Tibial nerve (tissue), 4 donors: ENCODE measurements at regions not wholly inside any gene's neighbourhood (a gene's known extent, or its start where the extent isn't known, plus 50 kb on each side); places are given as distances from the start of the nearest gene placed in this dataset.
A peak's percentile ranks its signal among the peaks of the same experiment; 100 is the strongest.

ENCODE experiments used
- DNase-seq, 2 donors: peaks; one replicate each; pipeline ENCODE4 v3.0.0-alpha.2; 2019; ENCODE audit warnings: low spot score in 2 of 2
- H3K27ac ChIP-seq, 4 donors: fragments of 200-600 bp; sonication (generic) in 3 of 4; one replicate each; pipeline ENCODE4 v1.5.1; 2017 to 2019; ENCODE audit warnings: mild to moderate bottlenecking in 1 of 4
- H3K27me3 ChIP-seq, 2 donors: fragments of 200-600 bp; sonication (generic) in 1 of 2; one replicate each; pipeline versions ENCODE4 v1.5.1 to v1.6.0; 2017 to 2019
- H3K36me3 ChIP-seq, 3 donors: fragments of 200-600 bp; sonication (generic); one replicate each; pipeline ENCODE4 v1.5.1; 2018 to 2019
- H3K4me1 ChIP-seq, 4 donors: fragments of 200-600 bp; sonication (generic) in 3 of 4; one replicate each; pipeline ENCODE4 v1.5.1; 2017 to 2019
- H3K4me3 ChIP-seq, 4 donors: fragments of 200-600 bp; sonication (generic) in 3 of 4; one replicate each; pipeline ENCODE4 v1.5.1; 2017 to 2019; ENCODE audit warnings: mild to moderate bottlenecking in 1 of 4, moderate library complexity in 1 of 4
- H3K9me3 ChIP-seq, 4 donors: fragments of 200-600 bp; sonication (generic) in 3 of 4; one replicate each; pipeline ENCODE4 v1.5.1; 2017 to 2019
- EP300 ChIP-seq, 2 donors: sonication (generic); formaldehyde crosslinking; IDR thresholded peaks; one replicate each; pipeline ENCODE4 v1.6.1; 2017; ENCODE audit warnings: antibody characterized with exemption in 2 of 2, mild to moderate bottlenecking in 1 of 2
- POLR2A ChIP-seq, 2 donors: fragments of 450-650 bp; IDR thresholded peaks; one replicate each; pipeline ENCODE4 v1.6.1; 2017; ENCODE audit warnings: antibody characterized with exemption in 2 of 2, mild to moderate bottlenecking in 2 of 2, moderate library complexity in 2 of 2
- whole genome bisulfite sequencing, 2 donors: methylation state at CpG; one replicate each; pipeline ENCODE4 v1.1.5; 2018; 5-methylcytosine and 5-hydroxymethylcytosine counted together
- TF ChIP-seq, protein P1 (sequence below), 5 experiments: fragments of 200-600 bp in 3 of 5; fragments of 450-650 bp in 2 of 5; sonication (generic) in 3 of 5; IDR thresholded peaks; one replicate each; pipeline ENCODE4 v1.5.1; 2016 to 2019; ENCODE audit warnings: antibody characterized with exemption in 5 of 5, mild to moderate bottlenecking in 3 of 5, moderate library complexity in 2 of 5

DNA sequence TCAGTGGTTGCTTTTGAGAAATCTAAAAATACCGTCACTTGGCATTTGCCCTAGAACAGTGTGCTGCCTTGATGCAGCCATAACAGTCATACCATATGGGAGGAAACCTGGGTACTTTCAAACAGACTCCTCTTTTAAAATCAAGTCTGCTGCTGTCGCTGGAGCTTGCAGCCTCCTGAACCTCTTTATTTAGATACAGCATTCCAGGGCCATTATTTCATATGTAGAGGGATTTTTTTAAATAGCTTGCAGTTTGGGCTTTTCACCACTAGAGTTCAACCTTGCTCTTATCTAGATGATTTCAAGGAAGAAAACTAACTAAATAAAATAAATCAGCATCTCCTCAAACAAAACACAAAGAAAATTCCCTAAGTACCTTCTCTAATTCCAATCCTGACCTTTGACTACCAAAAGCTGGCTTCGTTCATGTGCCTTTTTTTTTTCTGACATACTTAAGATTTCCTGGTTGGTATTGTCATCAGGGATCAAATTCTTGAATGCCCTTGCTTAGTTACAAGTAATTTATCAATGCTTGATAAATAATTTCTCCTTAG lies 111.6 kb downstream of the KBTBD8 start:
- TF ChIP-seq, protein P1, sequence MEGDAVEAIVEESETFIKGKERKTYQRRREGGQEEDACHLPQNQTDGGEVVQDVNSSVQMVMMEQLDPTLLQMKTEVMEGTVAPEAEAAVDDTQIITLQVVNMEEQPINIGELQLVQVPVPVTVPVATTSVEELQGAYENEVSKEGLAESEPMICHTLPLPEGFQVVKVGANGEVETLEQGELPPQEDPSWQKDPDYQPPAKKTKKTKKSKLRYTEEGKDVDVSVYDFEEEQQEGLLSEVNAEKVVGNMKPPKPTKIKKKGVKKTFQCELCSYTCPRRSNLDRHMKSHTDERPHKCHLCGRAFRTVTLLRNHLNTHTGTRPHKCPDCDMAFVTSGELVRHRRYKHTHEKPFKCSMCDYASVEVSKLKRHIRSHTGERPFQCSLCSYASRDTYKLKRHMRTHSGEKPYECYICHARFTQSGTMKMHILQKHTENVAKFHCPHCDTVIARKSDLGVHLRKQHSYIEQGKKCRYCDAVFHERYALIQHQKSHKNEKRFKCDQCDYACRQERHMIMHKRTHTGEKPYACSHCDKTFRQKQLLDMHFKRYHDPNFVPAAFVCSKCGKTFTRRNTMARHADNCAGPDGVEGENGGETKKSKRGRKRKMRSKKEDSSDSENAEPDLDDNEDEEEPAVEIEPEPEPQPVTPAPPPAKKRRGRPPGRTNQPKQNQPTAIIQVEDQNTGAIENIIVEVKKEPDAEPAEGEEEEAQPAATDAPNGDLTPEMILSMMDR (IDR thresholded peaks at IDR 0.05): peak; percentile 10 to 46 (median 32)
- TF ChIP-seq POLR2A (IDR thresholded peaks at IDR 0.05): no peak
- no peaks in the 10 kb centered on the region for H3K36me3 ChIP-seq
- H3K4me3 ChIP-seq: no peak overlapping the region
- H3K27me3 ChIP-seq: no peaks in the 10 kb centered on the region
- H3K4me1 ChIP-seq: no peaks in the 10 kb centered on the region
- no peak for DNase-seq
- H3K9me3 ChIP-seq: no peaks in the 10 kb centered on the region
- WGBS, 2 donors: 17 to 19% methylated on average over 3 of the region's 3 CpGs
- H3K27ac ChIP-seq: no peak overlapping the region

DNA sequence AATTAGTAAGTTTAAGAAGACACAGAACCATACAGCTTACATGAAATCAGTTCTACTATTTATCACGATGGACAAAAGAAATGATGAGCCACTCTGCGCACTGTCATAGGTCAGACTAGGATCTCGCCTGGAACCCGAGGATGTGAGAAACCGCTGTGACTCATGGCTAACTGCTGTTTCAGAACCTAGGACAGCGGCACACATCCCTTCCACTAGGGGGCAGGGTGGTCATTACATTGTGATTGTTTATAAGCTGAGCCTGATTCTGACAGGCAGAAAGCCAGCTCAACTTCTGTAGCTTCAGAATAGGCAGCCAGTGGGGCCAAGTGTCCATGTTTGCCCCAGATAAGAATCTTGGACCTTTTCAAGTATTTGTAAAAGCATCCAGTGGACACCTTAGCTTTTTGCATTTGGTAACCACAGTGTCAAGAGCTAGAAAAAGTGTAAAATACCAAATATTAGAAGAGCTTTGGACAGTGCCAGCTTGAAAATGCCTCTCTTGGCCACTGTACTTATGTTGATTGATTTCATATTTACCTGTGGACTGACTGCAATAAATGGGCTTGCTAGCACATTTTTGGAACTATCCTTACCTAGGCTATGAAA lies 115.8 kb downstream of the KBTBD8 start:
- peak; percentile 51 to 84 for DNase-seq
- Histone ChIP-seq H3K4me3 (no peak overlapping the region), H3K27ac (no peak overlapping the region), H3K4me1 (no peaks in the 10 kb centered on the region), H3K9me3 (no peaks in the 10 kb centered on the region), H3K36me3 (no peaks in the 10 kb centered on the region), H3K27me3 (no peaks in the 10 kb centered on the region)
- 8 to 9% methylated on average over 6 of the region's 6 CpGs for WGBS, 2 donors
- no peak for TF ChIP-seq EP300 (IDR thresholded peaks at IDR 0.05)
- TF ChIP-seq, protein P1 (IDR thresholded peaks at IDR 0.05): peak; percentile 60 to 79 (median 73)

DNA sequence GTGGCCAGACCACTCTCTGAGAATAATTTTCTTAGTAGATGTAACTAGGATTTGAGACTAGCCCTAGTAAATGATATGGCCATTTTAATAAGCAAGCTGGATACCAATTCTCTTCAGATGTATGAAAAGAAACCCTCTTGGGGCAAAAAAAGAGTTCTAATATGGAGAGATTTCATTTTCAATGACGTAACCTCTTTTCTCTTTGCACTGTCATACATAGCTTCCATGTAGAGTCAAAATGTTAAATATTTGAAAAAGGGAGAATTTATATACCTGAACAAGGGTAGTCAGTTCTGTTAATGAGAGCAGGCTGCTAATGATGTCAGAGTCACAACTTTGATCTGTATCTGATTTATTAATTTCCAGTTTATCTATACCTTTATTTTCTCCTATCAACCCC lies 120.0 kb downstream of the KBTBD8 start:
- 87 to 88% methylated on average over 1 of the region's 1 CpG for WGBS, 2 donors
- no peaks in the 10 kb centered on the region for H3K27me3 ChIP-seq
- H3K4me1 ChIP-seq: no peaks in the 10 kb centered on the region
- H3K9me3 ChIP-seq: no peaks in the 10 kb centered on the region
- no peaks in the 10 kb centered on the region for H3K36me3 ChIP-seq
- H3K27ac ChIP-seq: no peak overlapping the region
- H3K4me3 ChIP-seq: no peak overlapping the region
- DNase-seq: no peak
- TF ChIP-seq, protein P1 (IDR thresholded peaks at IDR 0.05): no peak
- TF ChIP-seq POLR2A (IDR thresholded peaks at IDR 0.05) (no peak), EP300 (IDR thresholded peaks at IDR 0.05) (no peak)

DNA sequence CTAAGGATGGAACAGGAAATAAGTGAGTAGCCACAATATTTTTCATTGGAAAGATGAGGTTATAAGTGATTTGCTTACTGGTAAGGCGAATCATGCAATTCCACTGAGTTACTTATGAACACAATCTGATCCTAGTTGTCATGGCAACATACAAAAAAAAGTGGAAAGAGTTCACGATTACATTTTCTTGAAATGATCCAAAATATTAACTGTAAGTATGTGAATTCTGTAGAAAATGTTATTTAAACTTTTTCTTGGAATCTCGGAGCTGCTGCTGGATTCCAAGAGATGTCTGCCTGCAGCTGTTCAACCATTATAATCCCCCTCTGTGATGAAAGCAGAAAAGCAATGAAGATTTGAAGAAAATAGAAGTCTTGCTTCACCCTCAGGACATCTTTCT lies 120.5 kb downstream of the KBTBD8 start:
- H3K36me3 ChIP-seq: no peaks in the 10 kb centered on the region
- H3K4me3 ChIP-seq: no peak overlapping the region
- H3K27me3 ChIP-seq: no peaks in the 10 kb centered on the region
- DNase-seq: no peak
- 48% methylated on average over 3 of the region's 3 CpGs for WGBS, 2 donors
- TF ChIP-seq POLR2A (IDR thresholded peaks at IDR 0.05): no peak
- no peak for TF ChIP-seq EP300 (IDR thresholded peaks at IDR 0.05)
- TF ChIP-seq, protein P1 (IDR thresholded peaks at IDR 0.05): no peak
- H3K4me1 ChIP-seq: no peaks in the 10 kb centered on the region
- H3K27ac ChIP-seq: no peak overlapping the region
- peaks cover 0 to under 1% (median 0%) of the 10 kb centered on the region in 4 donors for H3K9me3 ChIP-seq

DNA sequence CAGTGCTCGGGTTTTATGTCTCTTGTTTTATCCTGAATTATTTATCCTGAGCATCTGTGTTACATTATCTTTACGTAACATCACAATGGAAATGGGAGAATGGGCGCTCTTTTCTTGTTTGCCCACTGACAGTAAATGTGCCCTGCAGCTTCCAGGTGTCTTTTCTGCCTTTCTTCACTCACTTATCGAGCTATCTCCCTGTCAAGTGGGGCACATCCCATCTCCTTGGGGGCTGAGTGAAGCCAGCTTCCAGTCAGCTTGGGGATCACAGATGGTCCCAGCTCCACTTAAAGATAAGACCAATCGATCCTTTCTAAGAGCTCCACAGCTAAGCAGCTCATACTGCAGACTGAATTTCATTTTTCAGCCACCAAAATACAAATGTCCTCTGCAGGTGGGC lies 125.8 kb downstream of the KBTBD8 start:
- Histone ChIP-seq H3K27me3 (no peaks in the 10 kb centered on the region), H3K4me3 (no peak overlapping the region), H3K36me3 (no peaks in the 10 kb centered on the region), H3K27ac (no peak overlapping the region), H3K9me3 (peaks cover 0 to 22% (median 0%) of the 10 kb centered on the region in 4 donors), H3K4me1 (no peaks in the 10 kb centered on the region)
- 67 to 83% methylated on average over 5 of the region's 5 CpGs for whole genome bisulfite sequencing, 2 donors
- no peak for DNase-seq
- TF ChIP-seq, protein P1 (IDR thresholded peaks at IDR 0.05): no peak
- TF ChIP-seq EP300 (IDR thresholded peaks at IDR 0.05): no peak
